ENCODE measurements at regions not wholly inside any gene's neighbourhood (a gene's known extent, or its start where the extent isn't known, plus 50 kb on each side); places are given as distances from the start of the nearest gene placed in this dataset.

GRCh38 chr18:33951031-33951430 is 273.7 kb downstream of the NOL4 start:
- TF ChIP-seq JUND (IDR thresholded peaks at IDR 0.05) = no peak
- TF ChIP-seq RAD21 (IDR thresholded peaks at IDR 0.05) = no peak
- TF ChIP-seq TAF1 (conservative IDR thresholded peaks at IDR 0.05) = no peak
- TF ChIP-seq ATF3 (IDR thresholded peaks at IDR 0.05) = no peak
- no peak for TF ChIP-seq SP1 (IDR thresholded peaks at IDR 0.05)
- TF ChIP-seq FOXA2 (IDR thresholded peaks at IDR 0.05) = no peak
- TF ChIP-seq YY1 (IDR thresholded peaks at IDR 0.05) = no peak
- TF ChIP-seq HNF4G (IDR thresholded peaks at IDR 0.05) = no peak
- no peak for TF ChIP-seq CTCF (IDR thresholded peaks at IDR 0.05; ENCODE audit: low read depth, low read length, missing input control)
- TF ChIP-seq ZBTB33 (IDR thresholded peaks at IDR 0.05) = no peak
- TF ChIP-seq, protein P1, sequence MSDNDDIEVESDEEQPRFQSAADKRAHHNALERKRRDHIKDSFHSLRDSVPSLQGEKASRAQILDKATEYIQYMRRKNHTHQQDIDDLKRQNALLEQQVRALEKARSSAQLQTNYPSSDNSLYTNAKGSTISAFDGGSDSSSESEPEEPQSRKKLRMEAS (IDR thresholded peaks at IDR 0.05) = no peak
- TF ChIP-seq, protein P2, sequence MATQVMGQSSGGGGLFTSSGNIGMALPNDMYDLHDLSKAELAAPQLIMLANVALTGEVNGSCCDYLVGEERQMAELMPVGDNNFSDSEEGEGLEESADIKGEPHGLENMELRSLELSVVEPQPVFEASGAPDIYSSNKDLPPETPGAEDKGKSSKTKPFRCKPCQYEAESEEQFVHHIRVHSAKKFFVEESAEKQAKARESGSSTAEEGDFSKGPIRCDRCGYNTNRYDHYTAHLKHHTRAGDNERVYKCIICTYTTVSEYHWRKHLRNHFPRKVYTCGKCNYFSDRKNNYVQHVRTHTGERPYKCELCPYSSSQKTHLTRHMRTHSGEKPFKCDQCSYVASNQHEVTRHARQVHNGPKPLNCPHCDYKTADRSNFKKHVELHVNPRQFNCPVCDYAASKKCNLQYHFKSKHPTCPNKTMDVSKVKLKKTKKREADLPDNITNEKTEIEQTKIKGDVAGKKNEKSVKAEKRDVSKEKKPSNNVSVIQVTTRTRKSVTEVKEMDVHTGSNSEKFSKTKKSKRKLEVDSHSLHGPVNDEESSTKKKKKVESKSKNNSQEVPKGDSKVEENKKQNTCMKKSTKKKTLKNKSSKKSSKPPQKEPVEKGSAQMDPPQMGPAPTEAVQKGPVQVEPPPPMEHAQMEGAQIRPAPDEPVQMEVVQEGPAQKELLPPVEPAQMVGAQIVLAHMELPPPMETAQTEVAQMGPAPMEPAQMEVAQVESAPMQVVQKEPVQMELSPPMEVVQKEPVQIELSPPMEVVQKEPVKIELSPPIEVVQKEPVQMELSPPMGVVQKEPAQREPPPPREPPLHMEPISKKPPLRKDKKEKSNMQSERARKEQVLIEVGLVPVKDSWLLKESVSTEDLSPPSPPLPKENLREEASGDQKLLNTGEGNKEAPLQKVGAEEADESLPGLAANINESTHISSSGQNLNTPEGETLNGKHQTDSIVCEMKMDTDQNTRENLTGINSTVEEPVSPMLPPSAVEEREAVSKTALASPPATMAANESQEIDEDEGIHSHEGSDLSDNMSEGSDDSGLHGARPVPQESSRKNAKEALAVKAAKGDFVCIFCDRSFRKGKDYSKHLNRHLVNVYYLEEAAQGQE (IDR thresholded peaks at IDR 0.05) = no peak
- TF ChIP-seq FOXA1 (IDR thresholded peaks at IDR 0.05) = no peak
- TF ChIP-seq EGR1 (IDR thresholded peaks at IDR 0.05; ENCODE audit: low read depth in 2 of 2) = no peak
- 88% methylated on average over 1 of the region's 1 CpG for WGBS
- Histone ChIP-seq H3K27me3 (ENCODE audit: control insufficient read depth in 4 of 4, insufficient read depth in 4 of 4, low read length in 3 of 4) (no peaks in the 10 kb centered on the region), H3K9ac (ENCODE audit: low read depth in 1 of 2, low read length in 2 of 2) (no peak overlapping the region), H3K4me3 (ENCODE audit: low read depth in 1 of 3, low read length in 3 of 3) (no peak overlapping the region), H3K9me3 (ENCODE audit: control insufficient read depth in 4 of 4, low read length in 3 of 4) (no peaks in the 10 kb centered on the region), H3K4me1 (ENCODE audit: control insufficient read depth in 4 of 4, insufficient read depth in 4 of 4, low read length in 3 of 4) (no peaks in the 10 kb centered on the region), H3K27ac (ENCODE audit: low read depth in 1 of 2, low read length in 2 of 2) (no peak overlapping the region), H3K36me3 (ENCODE audit: control insufficient read depth in 4 of 4, insufficient read depth in 3 of 4, low read depth in 1 of 4, low read length in 3 of 4) (peaks cover 0 to 2% (median 0%) of the 10 kb centered on the region in 4 donors)
- no peak for DNase-seq (ENCODE audit: low spot score)

GRCh38 chr18:33946336-33946735 is 278.4 kb downstream of the NOL4 start:
- Histone ChIP-seq H3K36me3 (ENCODE audit: control insufficient read depth in 4 of 4, insufficient read depth in 3 of 4, low read depth in 1 of 4, low read length in 3 of 4) (peaks cover 0 to 2% (median 0%) of the 10 kb centered on the region in 4 donors), H3K9ac (ENCODE audit: low read depth in 1 of 2, low read length in 2 of 2) (no peak overlapping the region), H3K27ac (ENCODE audit: low read depth in 1 of 2, low read length in 2 of 2) (no peak overlapping the region), H3K4me3 (ENCODE audit: low read depth in 1 of 3, low read length in 3 of 3) (no peak overlapping the region), H3K27me3 (ENCODE audit: control insufficient read depth in 4 of 4, insufficient read depth in 4 of 4, low read length in 3 of 4) (no peaks in the 10 kb centered on the region), H3K4me1 (ENCODE audit: control insufficient read depth in 4 of 4, insufficient read depth in 4 of 4, low read length in 3 of 4) (no peaks in the 10 kb centered on the region), H3K9me3 (ENCODE audit: control insufficient read depth in 4 of 4, low read length in 3 of 4) (no peaks in the 10 kb centered on the region)
- DNase-seq (ENCODE audit: low spot score) = no peak
- WGBS = 96% methylated on average over 1 of the region's 1 CpG
- TF ChIP-seq TAF1 (conservative IDR thresholded peaks at IDR 0.05) = no peak
- TF ChIP-seq YY1 (IDR thresholded peaks at IDR 0.05) = no peak
- TF ChIP-seq RAD21 (IDR thresholded peaks at IDR 0.05) = no peak
